ENCODE measurements at regions not wholly inside any gene's neighbourhood (a gene's known extent, or its start where the extent isn't known, plus 50 kb on each side); places are given as distances from the start of the nearest gene placed in this dataset.

- TF ChIP-seq IRF1 (CRISPR knock-in tag; IDR thresholded peaks at IDR 0.05): no peak
- no peak for TF ChIP-seq OVOL2 (CRISPR knock-in tag; IDR thresholded peaks at IDR 0.05; ENCODE audit: borderline replicate concordance)
- TF ChIP-seq CREB1 (CRISPR knock-in tag; IDR thresholded peaks at IDR 0.05): no peak
- TF ChIP-seq ESRRA (CRISPR knock-in tag; IDR thresholded peaks at IDR 0.05; ENCODE audit: borderline replicate concordance): no peak
- no peak for TF ChIP-seq PREB (CRISPR knock-in tag; IDR thresholded peaks at IDR 0.05; ENCODE audit: borderline replicate concordance)
- no peak for TF ChIP-seq MAX (CRISPR knock-in tag; IDR thresholded peaks at IDR 0.05)
- no peak for TF ChIP-seq SMAD3 (CRISPR knock-in tag; IDR thresholded peaks at IDR 0.05; ENCODE audit: borderline replicate concordance)
- no peak for TF ChIP-seq CTCF (IDR thresholded peaks at IDR 0.05)
Measured at GRCh38 chr4:159884989-159885388, 782.1 kb downstream of the RAPGEF2 start.

Data from WTC11 (cell line).